MM.1S (cell line): ENCODE measurements at regions not wholly inside any gene's neighbourhood (a gene's known extent, or its start where the extent isn't known, plus 50 kb on each side); places are given as distances from the start of the nearest gene placed in this dataset.

ENCODE experiments used
- EZH2 ChIP-seq: fragments of 300-600 bp; sonication (generic); optimal IDR thresholded peaks from 2 replicates; pipeline ENCODE3; 2017; ENCODE audit warnings: low read depth, mild to moderate bottlenecking, antibody characterized with exemption, low read length, mixed read lengths
- TF ChIP-seq, protein P1 (sequence below): fragments of 300-600 bp; sonication (generic); IDR thresholded peaks from 2 replicates; pipeline ENCODE4 v1.5.1; 2016; ENCODE audit warnings: antibody characterized with exemption, low read length, mixed read lengths

DNA sequence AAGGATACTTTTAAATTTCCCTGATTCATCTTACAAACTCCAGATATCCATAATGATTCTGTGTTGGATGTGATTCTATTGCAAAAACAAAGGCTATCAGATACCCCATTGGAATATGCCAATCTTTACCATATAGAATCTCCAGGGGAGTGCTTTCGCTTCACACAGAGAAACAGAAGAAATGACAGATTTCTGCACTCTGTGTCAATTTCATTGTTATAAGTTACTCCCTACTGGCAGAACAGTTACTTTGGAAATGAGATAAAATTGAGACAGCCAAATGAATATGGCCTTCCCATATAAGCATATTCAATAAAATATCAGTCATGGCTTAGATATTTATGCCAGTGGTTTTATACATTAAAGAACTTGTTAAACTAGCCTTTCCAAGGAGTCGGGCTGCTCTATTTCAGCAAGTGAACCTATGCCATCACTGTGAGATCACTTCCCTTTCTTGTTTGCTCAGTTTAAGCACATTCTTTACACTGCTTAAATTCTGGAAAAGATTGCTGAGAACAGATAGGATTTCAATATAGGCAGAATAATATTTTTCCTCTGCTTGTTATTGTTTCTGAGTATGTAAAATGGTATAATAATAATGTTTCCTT is 127.5 kb upstream of the ANXA10 start:
- TF ChIP-seq, protein P1, sequence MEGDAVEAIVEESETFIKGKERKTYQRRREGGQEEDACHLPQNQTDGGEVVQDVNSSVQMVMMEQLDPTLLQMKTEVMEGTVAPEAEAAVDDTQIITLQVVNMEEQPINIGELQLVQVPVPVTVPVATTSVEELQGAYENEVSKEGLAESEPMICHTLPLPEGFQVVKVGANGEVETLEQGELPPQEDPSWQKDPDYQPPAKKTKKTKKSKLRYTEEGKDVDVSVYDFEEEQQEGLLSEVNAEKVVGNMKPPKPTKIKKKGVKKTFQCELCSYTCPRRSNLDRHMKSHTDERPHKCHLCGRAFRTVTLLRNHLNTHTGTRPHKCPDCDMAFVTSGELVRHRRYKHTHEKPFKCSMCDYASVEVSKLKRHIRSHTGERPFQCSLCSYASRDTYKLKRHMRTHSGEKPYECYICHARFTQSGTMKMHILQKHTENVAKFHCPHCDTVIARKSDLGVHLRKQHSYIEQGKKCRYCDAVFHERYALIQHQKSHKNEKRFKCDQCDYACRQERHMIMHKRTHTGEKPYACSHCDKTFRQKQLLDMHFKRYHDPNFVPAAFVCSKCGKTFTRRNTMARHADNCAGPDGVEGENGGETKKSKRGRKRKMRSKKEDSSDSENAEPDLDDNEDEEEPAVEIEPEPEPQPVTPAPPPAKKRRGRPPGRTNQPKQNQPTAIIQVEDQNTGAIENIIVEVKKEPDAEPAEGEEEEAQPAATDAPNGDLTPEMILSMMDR = no peak
- TF ChIP-seq EZH2 = no peak
